Pancreas (tissue), 10 donors: ENCODE measurements at regions not wholly inside any gene's neighbourhood (a gene's known extent, or its start where the extent isn't known, plus 50 kb on each side); places are given as distances from the start of the nearest gene placed in this dataset.
"Not testable (repeated sequence)": the region's sequence is repeated elsewhere in the genome, so short reads cannot be mapped to it uniquely, and the experiment has no call there.

ENCODE experiments used
- ATAC-seq, 4 donors: fragments of 200-7000 bp; cut with Tn5 transposase; one replicate each; pipeline versions ENCODE4 v1.8.0 to v1.9.1; 2020; ENCODE audit warnings: mild to moderate bottlenecking in 4 of 4, moderate library complexity in 4 of 4
- DNase-seq, 6 donors: peaks; one replicate each; pipeline ENCODE4 v3.0.0-alpha.2; 2020
- FAIRE-seq: peaks from 2 replicates; lab custom pipeline; 2012; peaks lifted over from hg19 to GRCh38; lab: Jason Lieb, UNC
- H3K27ac ChIP-seq, 4 donors: fragments of 200-600 bp; sonication (generic); 1 replicate in 3 of 4; 2 replicates in 1 of 4; pipeline versions ENCODE4 v1.5.0 to v1.8.0; 2020
- H3K27me3 ChIP-seq, 4 donors: fragments of 200-600 bp; one replicate each; pipeline ENCODE4 v1.8.0; 2021
- H3K36me3 ChIP-seq, 3 donors: fragments of 200-600 bp; sonication (generic) in 1 of 3; one replicate each; pipeline versions ENCODE4 v1.5.0 to v1.8.0; 2020 to 2021
- H3K4me1 ChIP-seq, 3 donors: fragments of 200-600 bp; one replicate each; pipeline ENCODE4 v1.8.0; 2021
- H3K4me3 ChIP-seq, 4 donors: fragments of 200-600 bp; sonication (generic) in 2 of 4; one replicate each; pipeline versions ENCODE4 v1.5.0 to v1.8.0; 2020 to 2021
- H3K9me3 ChIP-seq, 4 donors: fragments of 200-600 bp; one replicate each; pipeline ENCODE4 v1.8.0; 2021
- WGBS, 2 donors: extraction: QIAGEN DNeasy Blood & Tissue Kit; methylation state at CpG; one replicate each; pipeline ENCODE4 v1.1.7; 2013; 5-methylcytosine and 5-hydroxymethylcytosine counted together
- intact Hi-C, 3 donors: fragments of 100-400 bp; cut with DNase I; formaldehyde crosslinking; loops; one replicate each; pipeline versions ENCODE4 v1.11.1 to v1.14.2; 2022
- TF ChIP-seq, protein P1 (sequence below), 4 donors: fragments of 200-600 bp; sonication (generic) in 3 of 4; IDR thresholded peaks; one replicate each; pipeline versions ENCODE4 v1.5.0 to v1.8.0; 2021; ENCODE audit warnings: antibody characterized with exemption in 4 of 4
- donor health status: healthy with polysubstance abuse.
- donor health status: DM: no; HTN: no; CAD: no; lungs with moderate emphysema.
- donor health status: DM: no; HTN: no; CAD: no.
- donor health status: control.
- donor health status: control.
- donor health status: Bipolar disorder and iron deficiency.
- donor health status: DM: yes; HTN: yes; CAD: no.
- donor health status: DM: no; HTN: no; CAD: no.
- donor health status: DM: no; HTN: no; CAD: no.
- donor health status: DM: yes; HTN: yes; CAD: no.

DNA sequence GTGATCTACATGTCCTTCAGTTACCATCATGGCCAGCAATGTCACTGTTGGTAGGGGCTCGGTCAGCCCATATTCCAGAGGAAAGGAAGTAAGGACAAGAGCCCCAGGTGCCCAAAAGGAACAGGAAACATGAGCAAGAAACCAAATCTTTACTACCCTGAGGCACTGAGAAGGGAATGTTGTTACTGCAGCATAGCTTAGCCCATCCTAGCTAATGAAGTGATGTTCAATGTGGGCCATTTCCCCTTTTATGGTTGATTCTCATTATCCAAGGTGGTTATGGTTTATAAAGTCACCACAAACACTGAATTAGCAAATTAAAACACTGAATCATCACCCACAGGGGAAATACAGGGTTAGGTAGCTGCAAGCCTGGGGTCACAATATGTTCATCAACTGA, 88.4 kb upstream of the C10orf90 start:
- TF ChIP-seq, protein P1, sequence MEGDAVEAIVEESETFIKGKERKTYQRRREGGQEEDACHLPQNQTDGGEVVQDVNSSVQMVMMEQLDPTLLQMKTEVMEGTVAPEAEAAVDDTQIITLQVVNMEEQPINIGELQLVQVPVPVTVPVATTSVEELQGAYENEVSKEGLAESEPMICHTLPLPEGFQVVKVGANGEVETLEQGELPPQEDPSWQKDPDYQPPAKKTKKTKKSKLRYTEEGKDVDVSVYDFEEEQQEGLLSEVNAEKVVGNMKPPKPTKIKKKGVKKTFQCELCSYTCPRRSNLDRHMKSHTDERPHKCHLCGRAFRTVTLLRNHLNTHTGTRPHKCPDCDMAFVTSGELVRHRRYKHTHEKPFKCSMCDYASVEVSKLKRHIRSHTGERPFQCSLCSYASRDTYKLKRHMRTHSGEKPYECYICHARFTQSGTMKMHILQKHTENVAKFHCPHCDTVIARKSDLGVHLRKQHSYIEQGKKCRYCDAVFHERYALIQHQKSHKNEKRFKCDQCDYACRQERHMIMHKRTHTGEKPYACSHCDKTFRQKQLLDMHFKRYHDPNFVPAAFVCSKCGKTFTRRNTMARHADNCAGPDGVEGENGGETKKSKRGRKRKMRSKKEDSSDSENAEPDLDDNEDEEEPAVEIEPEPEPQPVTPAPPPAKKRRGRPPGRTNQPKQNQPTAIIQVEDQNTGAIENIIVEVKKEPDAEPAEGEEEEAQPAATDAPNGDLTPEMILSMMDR (IDR thresholded peaks at IDR 0.05) = no peak
- H3K9me3 ChIP-seq = no peaks in the 10 kb centered on the region
- no peak overlapping the region for H3K4me3 ChIP-seq
- ATAC-seq (no peak), DNase-seq (no peak), FAIRE-seq (no peak)
- intact Hi-C loops = no loop called here
- no peaks in the 10 kb centered on the region for H3K27me3 ChIP-seq
- no peaks in the 10 kb centered on the region for H3K4me1 ChIP-seq
- H3K36me3 ChIP-seq = no peaks in the 10 kb centered on the region
- 94 to 100% methylated on average over 1 of the region's 1 CpG for WGBS, 2 donors
- no peak overlapping the region for H3K27ac ChIP-seq

DNA sequence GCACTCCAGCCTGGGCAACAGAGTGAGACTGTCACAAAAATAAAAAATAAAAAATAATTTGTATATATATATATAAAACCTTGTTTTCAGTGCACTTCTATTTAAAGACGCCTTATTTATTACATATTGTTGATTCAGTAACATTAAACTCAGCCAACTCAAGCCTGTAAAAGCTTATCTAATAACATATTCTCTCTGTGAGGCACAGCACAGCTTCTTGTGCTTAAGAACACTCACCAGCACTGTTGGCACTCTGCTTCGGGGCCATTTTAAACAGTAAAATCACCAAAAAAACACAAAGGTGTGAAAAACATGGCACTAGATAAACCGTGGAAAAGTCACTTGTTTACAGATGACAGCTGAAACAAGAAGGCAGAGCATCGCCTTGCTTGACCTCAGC, 89.0 kb upstream of the C10orf90 start:
- intact Hi-C loops = no loop called here
- H3K27me3 ChIP-seq = no peaks in the 10 kb centered on the region
- no peak for FAIRE-seq
- no peak overlapping the region for H3K27ac ChIP-seq
- no peak for ATAC-seq
- TF ChIP-seq, protein P1 (IDR thresholded peaks at IDR 0.05) = no peak
- 29 to 31% methylated on average over 4 of the region's 4 CpGs for WGBS, 2 donors
- H3K4me3 ChIP-seq = no peak overlapping the region
- no peaks in the 10 kb centered on the region for H3K9me3 ChIP-seq
- no peaks in the 10 kb centered on the region for H3K4me1 ChIP-seq
- no peak for DNase-seq
- no peaks in the 10 kb centered on the region for H3K36me3 ChIP-seq

DNA sequence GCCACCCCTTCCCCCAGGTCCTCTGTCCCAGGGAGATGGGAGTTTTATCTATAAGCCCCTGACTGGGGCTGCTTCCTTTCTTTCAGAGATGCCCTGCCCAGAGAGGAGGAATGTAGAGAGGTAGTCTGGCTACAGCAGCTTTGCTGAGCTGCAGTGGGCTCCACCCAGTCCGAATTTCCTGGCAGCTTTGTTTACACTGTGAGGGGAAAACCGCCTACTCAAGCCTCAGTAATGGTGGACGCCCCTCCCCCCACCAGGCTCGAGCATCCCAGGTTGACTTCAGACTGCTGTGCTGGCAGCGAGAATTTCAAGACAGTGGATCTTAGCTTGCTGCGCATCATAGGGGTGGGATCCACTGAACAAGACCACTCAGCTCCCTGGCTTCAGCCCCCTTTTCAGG, 96.2 kb upstream of the C10orf90 start:
- H3K9me3 ChIP-seq, H3K4me3 ChIP-seq, intact Hi-C loops, H3K4me1 ChIP-seq, ATAC-seq, H3K36me3 ChIP-seq, H3K27ac ChIP-seq, DNase-seq, FAIRE-seq, H3K27me3 ChIP-seq: not testable (repeated sequence)
- WGBS, 2 donors = 43 to 49% methylated on average over 6 of the region's 6 CpGs

DNA sequence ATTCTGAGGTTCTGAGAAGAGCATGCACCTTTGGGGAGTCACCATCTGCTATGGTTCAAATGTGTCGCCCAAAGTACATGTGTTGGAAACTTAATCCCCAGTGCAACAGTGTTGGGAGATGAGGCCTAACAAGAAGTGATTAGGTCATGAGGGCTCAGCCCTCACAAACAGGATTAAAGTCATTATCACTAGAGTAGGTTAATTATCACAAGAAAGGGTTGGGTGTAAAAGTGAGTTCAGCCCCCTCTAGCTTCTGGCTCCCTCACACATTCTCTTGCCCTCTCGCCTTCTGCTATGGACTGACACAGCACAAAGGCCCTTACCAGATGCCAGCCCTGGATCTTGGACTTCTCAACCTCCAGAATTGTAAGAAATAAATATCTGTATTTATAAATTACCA, 100.3 kb upstream of the C10orf90 start:
- Histone ChIP-seq H3K36me3 (no peaks in the 10 kb centered on the region), H3K4me1 (no peaks in the 10 kb centered on the region), H3K27ac (no peak overlapping the region), H3K4me3 (no peak overlapping the region), H3K9me3 (no peaks in the 10 kb centered on the region), H3K27me3 (no peaks in the 10 kb centered on the region)
- TF ChIP-seq, protein P1 (IDR thresholded peaks at IDR 0.05) = no peak
- intact Hi-C loops = no loop called here
- DNase-seq = no peak
- no peak for FAIRE-seq
- 89 to 94% methylated on average over 2 of the region's 2 CpGs for WGBS, 2 donors
- ATAC-seq = no peak

DNA sequence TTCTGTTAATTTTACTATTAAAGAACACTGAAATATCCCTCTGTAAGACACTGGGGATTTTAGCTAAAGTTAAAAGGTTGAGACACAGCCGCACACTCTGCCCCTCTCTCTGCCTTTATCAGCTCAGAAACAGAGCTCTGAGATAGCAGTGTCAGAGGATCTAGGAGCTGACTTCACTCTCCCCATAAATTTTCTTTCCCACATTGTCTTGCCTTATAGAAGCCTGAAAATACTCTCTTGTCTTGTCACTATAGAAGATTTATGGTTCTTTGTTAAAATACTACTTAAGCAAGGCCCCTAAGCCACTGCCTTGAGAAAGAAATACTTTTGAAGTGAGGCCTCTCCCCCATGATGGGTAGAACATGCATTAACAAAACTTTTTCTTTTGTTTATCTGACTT, 105.7 kb upstream of the C10orf90 start:
- no peaks in the 10 kb centered on the region for H3K4me1 ChIP-seq
- H3K4me3 ChIP-seq = no peak overlapping the region
- no peak for DNase-seq
- H3K27ac ChIP-seq = no peak overlapping the region
- WGBS, 2 donors = 85 to 94% methylated on average over 1 of the region's 1 CpG
- ATAC-seq = no peak
- H3K9me3 ChIP-seq = no peaks in the 10 kb centered on the region
- no peaks in the 10 kb centered on the region for H3K27me3 ChIP-seq
- intact Hi-C loops = no loop called here
- FAIRE-seq = no peak
- H3K36me3 ChIP-seq = no peaks in the 10 kb centered on the region
- TF ChIP-seq, protein P1 (IDR thresholded peaks at IDR 0.05) = no peak

DNA sequence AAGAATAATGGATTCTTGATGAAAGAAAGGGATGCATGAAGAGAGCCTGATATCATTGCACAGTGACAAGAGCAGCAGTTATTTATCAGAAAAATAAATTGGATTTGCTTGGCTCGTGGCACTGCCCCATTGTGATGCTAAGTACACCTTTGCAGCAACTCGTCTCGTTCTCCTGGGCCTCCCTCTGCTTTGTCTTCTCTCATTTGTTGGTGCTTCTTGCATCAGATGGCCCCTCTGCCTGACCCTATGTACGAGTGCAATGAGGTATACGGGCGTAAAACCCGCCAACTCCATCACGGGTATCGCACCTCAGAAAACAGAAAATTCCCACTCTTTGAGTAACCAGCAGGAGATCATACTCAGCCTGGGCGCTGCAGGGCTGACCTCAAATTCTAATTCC, 107.2 kb upstream of the C10orf90 start:
- TF ChIP-seq, protein P1 (IDR thresholded peaks at IDR 0.05) = no peak
- WGBS, 2 donors = 72 to 83% methylated on average over 10 of the region's 10 CpGs
- FAIRE-seq (no peak), ATAC-seq (no peak), DNase-seq (no peak)
- no peaks in the 10 kb centered on the region for H3K9me3 ChIP-seq
- intact Hi-C loops = no loop called here
- no peak overlapping the region for H3K27ac ChIP-seq
- no peaks in the 10 kb centered on the region for H3K36me3 ChIP-seq
- no peak overlapping the region for H3K4me3 ChIP-seq
- H3K4me1 ChIP-seq = peaks cover 0 to 4% (median 0%) of the 10 kb centered on the region in 3 donors
- H3K27me3 ChIP-seq = no peaks in the 10 kb centered on the region
